GM19372 (cell line): ENCODE measurements at regions not wholly inside any gene's neighbourhood (a gene's known extent, or its start where the extent isn't known, plus 50 kb on each side); places are given as distances from the start of the nearest gene placed in this dataset.
A peak's percentile ranks its signal among the peaks of the same experiment; 100 is the strongest.
"Not testable (repeated sequence)": the region's sequence is repeated elsewhere in the genome, so short reads cannot be mapped to it uniquely, and the experiment has no call there.

ENCODE experiments used
- ATAC-seq: cut with Tn5 transposase; IDR thresholded peaks from one replicate; pipeline ENCODE4 v1.9.1; 2021; ENCODE audit warnings: mild to moderate bottlenecking, low read depth, moderate library complexity; ENCODE audit not compliant: unreplicated experiment

- ATAC-seq: no peak
These were observed 90.2 kb downstream of the MRM1 start for GRCh38 chr17:36691606-36692005.

- ATAC-seq: no peak
These were observed 93.7 kb downstream of the MRM1 start for GRCh38 chr17:36695082-36695481.

GRCh38 chr17:36695710-36696109, 94.3 kb downstream of the MRM1 start:
- not testable (repeated sequence) for ATAC-seq

GRCh38 chr17:36696805-36697204, 95.4 kb downstream of the MRM1 start:
- no peak for ATAC-seq

- no peak for ATAC-seq
These were observed 96.6 kb downstream of the MRM1 start for GRCh38 chr17:36697903-36698530.

GRCh38 chr17:36701429-36702099, 100.2 kb downstream of the MRM1 start:
- no peak for ATAC-seq

GRCh38 chr17:36702636-36703035, 101.3 kb downstream of the MRM1 start:
- no peak for ATAC-seq

- ATAC-seq: no peak
These were observed 102.5 kb downstream of the MRM1 start for GRCh38 chr17:36703860-36704266.

- no peak for ATAC-seq
These were observed 104.0 kb downstream of the MRM1 start for GRCh38 chr17:36705283-36705795.

GRCh38 chr17:36705874-36706731, 104.7 kb downstream of the MRM1 start:
- no peak for ATAC-seq

- no peak for ATAC-seq
These were observed 106.5 kb downstream of the MRM1 start for GRCh38 chr17:36707904-36708303.

GRCh38 chr17:36714789-36715188, 113.4 kb downstream of the MRM1 start:
- no peak for ATAC-seq

- ATAC-seq: no peak
These were observed 114.6 kb downstream of the MRM1 start for GRCh38 chr17:36715951-36716350.

- no peak for ATAC-seq
These were observed 115.7 kb downstream of the MRM1 start for GRCh38 chr17:36717088-36717487.

GRCh38 chr17:36720131-36720530, 118.7 kb downstream of the MRM1 start:
- ATAC-seq: no peak

GRCh38 chr17:36721560-36722120, 120.3 kb downstream of the MRM1 start:
- no peak for ATAC-seq

- peak; percentile 70 for ATAC-seq
These were observed 120.9 kb downstream of the MRM1 start for GRCh38 chr17:36722121-36722902.

GRCh38 chr17:36722903-36723263, 121.5 kb downstream of the MRM1 start:
- no peak for ATAC-seq

- ATAC-seq: no peak
These were observed 122.2 kb downstream of the MRM1 start for GRCh38 chr17:36723459-36724025.

- ATAC-seq: no peak
These were observed 124.8 kb downstream of the MRM1 start for GRCh38 chr17:36726199-36726598.
